Keratinocyte (primary cell): ENCODE measurements at regions not wholly inside any gene's neighbourhood (a gene's known extent, or its start where the extent isn't known, plus 50 kb on each side); places are given as distances from the start of the nearest gene placed in this dataset.

Experiments used
- CTCF ChIP-seq, 3 experiments: IDR thresholded peaks in 1 of 3; conservative IDR thresholded peaks in 1 of 3; optimal IDR thresholded peaks in 1 of 3; 2 replicates in 2 of 3; 3 replicates in 1 of 3; pipeline versions ENCODE3 to v1.5.1; 2011; ENCODE audit warnings: low read length in 3 of 3, mild to moderate bottlenecking in 3 of 3, moderate library complexity in 2 of 3, control low read depth in 1 of 3, inconsistent platforms in 1 of 3; ENCODE audit not compliant: insufficient read depth in 2 of 3; ENCODE audit errors: extremely low read depth in 1 of 3
- EZH2 ChIP-seq: IDR thresholded peaks from one replicate; pipeline ENCODE4 v1.6.1; 2012; ENCODE audit warnings: inconsistent platforms, mild to moderate bottlenecking, low read length, moderate library complexity

GRCh38 chr6:167235421-167236238 is 55.5 kb upstream of the UNC93A start:
- no peak for TF ChIP-seq CTCF (optimal IDR thresholded peaks at IDR 0.05 in 1 of 3, IDR thresholded peaks at IDR 0.05 in 1 of 3, conservative IDR thresholded peaks at IDR 0.05 in 1 of 3; ENCODE audit: extremely low read depth in 1 of 3, insufficient read depth in 2 of 3, low read length in 3 of 3)
- TF ChIP-seq EZH2, result no peak
